ENCODE measurements at regions not wholly inside any gene's neighbourhood (a gene's known extent, or its start where the extent isn't known, plus 50 kb on each side); places are given as distances from the start of the nearest gene placed in this dataset.

DNA sequence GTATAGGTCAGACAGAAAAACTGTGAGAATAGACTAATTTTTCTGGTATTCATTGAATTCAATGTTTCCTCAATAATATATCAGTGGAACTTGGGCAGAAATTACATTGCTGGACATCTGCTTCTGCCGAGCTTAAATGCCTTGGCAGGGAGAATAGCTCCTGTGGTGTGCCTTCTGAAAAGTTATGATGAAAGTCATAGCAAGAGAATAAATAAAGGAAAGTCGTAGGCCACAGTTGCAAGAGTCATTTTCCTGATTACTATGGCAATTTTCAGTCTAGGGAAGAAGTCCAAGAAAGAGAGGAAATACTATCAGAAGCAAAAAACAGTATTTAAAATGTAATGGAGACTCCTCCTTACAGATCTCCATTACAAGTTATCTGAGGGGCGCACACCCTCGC lies 1596.1 kb upstream of the WWC1 start:
- TF ChIP-seq, protein P1, sequence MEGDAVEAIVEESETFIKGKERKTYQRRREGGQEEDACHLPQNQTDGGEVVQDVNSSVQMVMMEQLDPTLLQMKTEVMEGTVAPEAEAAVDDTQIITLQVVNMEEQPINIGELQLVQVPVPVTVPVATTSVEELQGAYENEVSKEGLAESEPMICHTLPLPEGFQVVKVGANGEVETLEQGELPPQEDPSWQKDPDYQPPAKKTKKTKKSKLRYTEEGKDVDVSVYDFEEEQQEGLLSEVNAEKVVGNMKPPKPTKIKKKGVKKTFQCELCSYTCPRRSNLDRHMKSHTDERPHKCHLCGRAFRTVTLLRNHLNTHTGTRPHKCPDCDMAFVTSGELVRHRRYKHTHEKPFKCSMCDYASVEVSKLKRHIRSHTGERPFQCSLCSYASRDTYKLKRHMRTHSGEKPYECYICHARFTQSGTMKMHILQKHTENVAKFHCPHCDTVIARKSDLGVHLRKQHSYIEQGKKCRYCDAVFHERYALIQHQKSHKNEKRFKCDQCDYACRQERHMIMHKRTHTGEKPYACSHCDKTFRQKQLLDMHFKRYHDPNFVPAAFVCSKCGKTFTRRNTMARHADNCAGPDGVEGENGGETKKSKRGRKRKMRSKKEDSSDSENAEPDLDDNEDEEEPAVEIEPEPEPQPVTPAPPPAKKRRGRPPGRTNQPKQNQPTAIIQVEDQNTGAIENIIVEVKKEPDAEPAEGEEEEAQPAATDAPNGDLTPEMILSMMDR (IDR thresholded peaks at IDR 0.05; ENCODE audit: borderline replicate concordance, insufficient read depth, low read depth, low read length), result no peak
- no peak overlapping the region for H3K4me3 ChIP-seq (ENCODE audit: low read depth, low read length)

DNA sequence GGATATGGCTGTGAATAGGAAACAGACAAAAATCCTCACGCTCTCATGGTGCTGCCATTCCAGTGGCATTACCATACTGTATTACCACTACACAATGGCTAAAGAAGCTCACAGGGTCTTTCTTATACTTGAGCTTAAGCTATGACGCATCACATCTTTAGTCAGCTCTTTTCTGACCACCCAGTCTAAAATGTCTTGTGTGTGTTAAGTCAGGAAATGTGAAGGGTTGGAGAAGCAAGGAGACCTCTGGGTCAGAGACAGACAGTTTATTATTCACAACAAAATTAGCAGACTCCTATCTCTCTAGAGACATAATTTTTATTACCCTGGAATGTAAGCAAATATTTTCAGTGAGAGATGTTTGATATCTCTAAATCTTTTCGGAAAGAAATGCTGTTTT lies 1583.2 kb upstream of the WWC1 start:
- no peak overlapping the region for H3K4me3 ChIP-seq (ENCODE audit: low read depth, low read length)
- TF ChIP-seq, protein P1 (IDR thresholded peaks at IDR 0.05; ENCODE audit: borderline replicate concordance, insufficient read depth, low read depth, low read length), result no peak

- no peak overlapping the region for H3K4me3 ChIP-seq (ENCODE audit: low read depth, low read length)
- TF ChIP-seq, protein P1 (IDR thresholded peaks at IDR 0.05; ENCODE audit: borderline replicate concordance, insufficient read depth, low read depth, low read length), result no peak
Observed at GRCh38 chr5:166709691-166710090, 1581.8 kb upstream of the WWC1 start.

DNA sequence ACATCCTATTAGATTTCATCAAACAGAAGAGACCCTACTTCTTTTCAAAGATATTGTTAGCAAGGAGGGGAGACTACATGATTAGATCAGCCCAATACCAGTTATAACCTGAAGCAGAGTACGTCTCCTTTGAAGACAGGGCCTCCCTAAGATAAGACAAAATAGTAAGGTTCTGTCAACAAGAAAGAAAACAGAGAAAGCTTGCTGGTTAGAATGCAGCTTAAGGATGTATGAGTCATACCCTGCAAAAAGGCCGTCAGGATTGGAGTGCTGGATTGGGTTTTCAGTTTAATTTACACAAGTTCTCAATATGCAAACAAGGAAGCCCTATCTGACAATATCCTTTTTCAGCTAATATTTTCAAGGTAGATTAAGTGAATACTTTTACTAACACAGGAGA lies 1581.2 kb upstream of the WWC1 start:
- TF ChIP-seq, protein P1 (IDR thresholded peaks at IDR 0.05; ENCODE audit: borderline replicate concordance, insufficient read depth, low read depth, low read length), result no peak
- H3K4me3 ChIP-seq (ENCODE audit: low read depth, low read length), result no peak overlapping the region

- TF ChIP-seq, protein P1 (IDR thresholded peaks at IDR 0.05; ENCODE audit: borderline replicate concordance, insufficient read depth, low read depth, low read length), result no peak
- H3K4me3 ChIP-seq (ENCODE audit: low read depth, low read length), result no peak overlapping the region
Observed at GRCh38 chr5:166712447-166713185, 1578.8 kb upstream of the WWC1 start.

- TF ChIP-seq, protein P1 (IDR thresholded peaks at IDR 0.05; ENCODE audit: borderline replicate concordance, insufficient read depth, low read depth, low read length), result no peak
Observed at GRCh38 chr5:166713295-166713694, 1578.2 kb upstream of the WWC1 start.

GRCh38 chr5:166716856-166717492 lies 1574.5 kb upstream of the WWC1 start:
- TF ChIP-seq, protein P1 (IDR thresholded peaks at IDR 0.05; ENCODE audit: borderline replicate concordance, insufficient read depth, low read depth, low read length), result no peak
- no peak overlapping the region for H3K4me3 ChIP-seq (ENCODE audit: low read depth, low read length)

More at GRCh38 chr5:166713295-166713694, 1578.2 kb upstream of the WWC1 start:
- H3K4me3 ChIP-seq (ENCODE audit: low read depth, low read length), result no peak overlapping the region

Measured in GM12875 (cell line).